ENCODE measurements at regions not wholly inside any gene's neighbourhood (a gene's known extent, or its start where the extent isn't known, plus 50 kb on each side); places are given as distances from the start of the nearest gene placed in this dataset.

DNA sequence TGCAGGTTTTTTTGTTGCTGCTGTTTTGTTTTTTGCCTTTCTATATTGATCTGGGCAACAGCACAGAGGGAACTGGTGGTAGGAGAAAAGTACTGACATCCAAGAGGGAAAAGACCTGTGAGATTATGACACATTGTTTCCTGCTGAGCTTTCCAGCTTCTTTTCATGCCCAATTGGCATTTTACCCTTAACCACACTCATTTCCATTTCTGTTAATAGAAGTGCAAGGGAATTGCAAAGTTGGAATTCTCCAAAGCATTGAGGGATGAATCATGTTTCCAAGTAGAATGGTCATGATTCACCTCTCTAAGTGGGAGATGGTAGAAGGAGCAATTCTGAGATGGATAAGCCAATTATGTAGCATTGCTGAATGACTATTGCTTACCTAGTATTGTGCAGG, 161.5 kb downstream of the PPARGC1A start:
- TF ChIP-seq, protein P1, sequence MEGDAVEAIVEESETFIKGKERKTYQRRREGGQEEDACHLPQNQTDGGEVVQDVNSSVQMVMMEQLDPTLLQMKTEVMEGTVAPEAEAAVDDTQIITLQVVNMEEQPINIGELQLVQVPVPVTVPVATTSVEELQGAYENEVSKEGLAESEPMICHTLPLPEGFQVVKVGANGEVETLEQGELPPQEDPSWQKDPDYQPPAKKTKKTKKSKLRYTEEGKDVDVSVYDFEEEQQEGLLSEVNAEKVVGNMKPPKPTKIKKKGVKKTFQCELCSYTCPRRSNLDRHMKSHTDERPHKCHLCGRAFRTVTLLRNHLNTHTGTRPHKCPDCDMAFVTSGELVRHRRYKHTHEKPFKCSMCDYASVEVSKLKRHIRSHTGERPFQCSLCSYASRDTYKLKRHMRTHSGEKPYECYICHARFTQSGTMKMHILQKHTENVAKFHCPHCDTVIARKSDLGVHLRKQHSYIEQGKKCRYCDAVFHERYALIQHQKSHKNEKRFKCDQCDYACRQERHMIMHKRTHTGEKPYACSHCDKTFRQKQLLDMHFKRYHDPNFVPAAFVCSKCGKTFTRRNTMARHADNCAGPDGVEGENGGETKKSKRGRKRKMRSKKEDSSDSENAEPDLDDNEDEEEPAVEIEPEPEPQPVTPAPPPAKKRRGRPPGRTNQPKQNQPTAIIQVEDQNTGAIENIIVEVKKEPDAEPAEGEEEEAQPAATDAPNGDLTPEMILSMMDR (IDR thresholded peaks at IDR 0.05; ENCODE audit: extremely low read depth, missing control alignments) = no peak
- DNase-seq (ENCODE audit: low spot score) = no peak

DNA sequence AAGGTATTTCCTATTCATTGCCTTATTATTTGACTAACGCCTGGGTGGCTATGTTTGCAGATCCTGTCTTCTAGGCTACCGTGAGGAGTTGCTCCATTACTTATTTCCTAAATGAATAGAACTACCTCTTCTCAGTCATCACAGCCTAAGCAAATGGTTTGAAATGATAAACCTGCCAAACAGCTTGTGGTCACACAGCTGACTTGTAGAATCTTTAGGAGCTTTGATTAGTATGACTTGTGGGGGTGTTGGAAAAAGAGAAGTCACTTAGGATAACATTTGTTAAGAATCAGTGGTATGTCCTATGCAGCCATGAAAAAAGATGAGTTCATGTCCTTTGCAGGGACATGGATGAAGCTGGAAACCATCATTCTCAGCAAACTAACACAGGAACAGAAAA, 169.3 kb downstream of the PPARGC1A start:
- TF ChIP-seq, protein P1 (IDR thresholded peaks at IDR 0.05; ENCODE audit: extremely low read depth, missing control alignments) = no peak
- DNase-seq (ENCODE audit: low spot score) = no peak

DNA sequence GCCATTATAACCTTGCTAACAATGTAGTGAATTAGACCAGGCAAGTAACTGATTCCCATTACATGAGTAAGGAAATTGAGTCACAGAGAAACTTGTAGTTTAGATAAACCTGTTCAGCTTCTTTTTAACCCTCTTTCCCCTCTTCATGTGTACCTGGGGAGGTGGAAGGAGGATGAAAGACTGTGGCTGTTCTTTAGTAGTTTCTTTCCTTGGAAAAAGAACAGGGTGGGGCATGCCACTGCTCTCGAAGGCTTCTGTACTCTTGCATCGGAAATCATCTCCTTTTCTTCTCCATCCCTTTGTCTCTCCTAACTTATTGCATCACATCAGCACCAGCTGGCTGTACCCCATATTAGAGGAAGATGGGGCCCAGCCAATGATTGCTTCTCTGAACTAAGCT, 171.4 kb downstream of the PPARGC1A start:
- TF ChIP-seq, protein P1 (IDR thresholded peaks at IDR 0.05; ENCODE audit: extremely low read depth, missing control alignments) = no peak
- DNase-seq (ENCODE audit: low spot score) = no peak

DNA sequence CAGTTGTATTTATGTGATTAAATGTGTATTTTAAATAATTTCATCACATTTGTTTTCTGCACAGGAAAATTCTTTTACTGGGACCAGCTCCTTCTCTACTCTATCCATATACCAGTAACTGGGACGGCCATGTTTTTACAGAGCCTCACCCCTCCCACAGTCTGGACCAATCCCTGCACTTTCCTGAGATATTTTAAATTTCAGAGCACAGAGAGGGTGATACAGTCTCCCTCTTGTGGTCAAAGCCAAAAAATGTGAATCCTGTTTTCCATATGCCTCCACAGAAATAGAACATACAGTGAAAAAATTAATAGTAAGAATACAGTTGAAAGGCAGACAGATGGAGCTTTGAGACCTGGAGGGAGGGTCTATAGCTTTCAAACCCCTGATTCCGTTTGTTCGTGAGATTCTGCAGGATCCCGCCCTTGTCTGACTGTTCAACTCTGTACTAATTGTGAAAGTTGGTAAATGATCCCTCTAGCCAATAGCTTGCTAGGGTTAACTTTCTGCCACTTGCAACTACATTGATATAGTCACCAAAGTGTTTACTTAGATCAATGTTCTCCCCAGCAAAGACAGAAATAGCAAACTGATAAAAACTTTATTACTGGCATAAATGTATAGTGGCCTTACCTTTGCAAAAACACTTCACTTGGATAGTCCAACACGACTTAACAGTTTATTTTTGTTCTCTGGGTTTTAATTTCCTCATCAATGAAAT, 172.2 kb downstream of the PPARGC1A start:
- peak; percentile 12 for DNase-seq (ENCODE audit: low spot score)
- TF ChIP-seq, protein P1 (IDR thresholded peaks at IDR 0.05; ENCODE audit: extremely low read depth, missing control alignments) = no peak

DNA sequence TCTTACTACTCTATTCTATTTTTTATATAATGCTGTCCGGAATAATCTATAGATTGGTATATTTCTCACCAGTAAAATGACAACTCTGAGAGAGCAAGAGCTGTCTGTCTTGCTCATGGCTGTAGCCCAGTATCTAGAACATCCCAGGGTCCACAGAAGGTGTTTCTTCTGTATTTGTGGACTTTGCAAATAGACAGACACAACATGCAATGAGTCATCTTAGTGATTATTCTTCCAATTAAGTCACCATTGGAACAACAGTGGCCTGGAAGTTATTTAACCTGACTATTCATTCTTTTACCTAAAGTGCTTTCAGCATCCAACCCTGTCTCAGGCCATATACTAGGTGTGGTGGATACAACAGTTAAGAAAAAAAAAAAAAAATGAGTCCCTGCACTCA, 179.5 kb downstream of the PPARGC1A start:
- DNase-seq (ENCODE audit: low spot score) = no peak

DNA sequence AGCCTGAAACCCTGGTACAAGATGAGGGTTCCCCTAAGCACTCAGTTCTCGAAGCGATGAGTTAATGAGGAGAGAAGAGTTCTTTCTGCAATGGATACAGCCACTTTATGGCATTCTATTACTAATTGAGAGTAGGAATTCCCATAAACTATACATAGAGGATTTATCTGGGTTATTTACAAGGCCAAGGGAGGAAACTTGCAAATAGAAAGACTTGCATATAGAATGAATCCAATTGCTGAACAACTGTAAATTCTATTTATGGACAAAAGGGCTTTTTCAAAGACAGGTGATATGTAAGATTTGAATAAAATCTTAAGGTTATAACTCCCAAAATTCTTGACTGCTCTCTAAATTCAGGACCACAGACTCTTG, 182.2 kb downstream of the PPARGC1A start:
- TF ChIP-seq, protein P1 (IDR thresholded peaks at IDR 0.05; ENCODE audit: extremely low read depth, missing control alignments) = no peak
- DNase-seq (ENCODE audit: low spot score) = no peak

More for the DNA sequence above, 179.5 kb downstream of the PPARGC1A start:
- TF ChIP-seq, protein P1 (IDR thresholded peaks at IDR 0.05; ENCODE audit: extremely low read depth, missing control alignments) = no peak

DNA sequence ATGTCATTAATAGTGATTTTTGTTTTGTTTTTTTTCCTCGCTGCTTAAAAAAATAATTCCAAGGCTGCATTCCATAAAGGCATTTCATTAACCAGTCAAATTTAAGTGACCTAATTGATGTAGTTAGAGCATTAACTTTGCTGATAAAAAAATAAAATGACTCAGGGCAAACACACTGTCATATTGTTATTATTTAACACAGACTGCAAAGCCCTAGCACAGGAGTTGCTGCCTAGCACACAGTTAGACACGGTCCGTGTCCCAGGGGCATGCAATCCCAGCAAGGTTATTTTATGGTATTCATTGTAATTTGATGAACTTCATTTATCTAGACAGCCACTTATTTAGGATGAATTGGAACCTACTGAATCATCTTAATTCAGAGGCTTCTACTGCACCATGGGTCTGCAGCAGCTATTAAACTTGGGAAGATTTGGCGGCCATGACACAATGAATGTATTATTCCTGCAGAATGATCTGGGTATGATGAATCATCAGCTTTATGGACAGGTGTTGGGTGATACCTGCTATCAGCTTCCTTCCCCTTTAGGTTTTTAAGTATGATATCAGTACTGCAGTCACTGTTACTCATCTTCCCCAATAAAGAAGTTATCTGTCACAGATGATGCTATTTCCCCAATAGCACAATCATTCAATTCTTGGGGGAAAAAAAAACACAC, 182.7 kb downstream of the PPARGC1A start:
- TF ChIP-seq, protein P1 (IDR thresholded peaks at IDR 0.05; ENCODE audit: extremely low read depth, missing control alignments) = no peak
- DNase-seq (ENCODE audit: low spot score) = no peak

Measured in GM20000 (cell line).